Mesenchymal stem cell (in vitro differentiated cells and primary cell): ENCODE measurements at regions not wholly inside any gene's neighbourhood (a gene's known extent, or its start where the extent isn't known, plus 50 kb on each side); places are given as distances from the start of the nearest gene placed in this dataset.

Source experiments
- DNase-seq: peaks from one replicate; pipeline ENCODE4 v3.0.0-alpha.2; 2013
- H2AFZ ChIP-seq: one replicate; pipeline ENCODE4 v1.6.1; 2013; ENCODE audit warnings: low read depth, mild to moderate bottlenecking, control low read depth, inconsistent platforms, low read length, moderate library complexity
- H2AK5ac ChIP-seq: 2 replicates; pipeline ENCODE4 v1.6.1; 2013; ENCODE audit warnings: low read length, moderate library complexity, mild to moderate bottlenecking, inconsistent platforms; ENCODE audit not compliant: severe bottlenecking
- H2BK120ac ChIP-seq: one replicate; pipeline ENCODE4 v1.6.1; 2013; ENCODE audit warnings: low read depth, mild to moderate bottlenecking, inconsistent platforms, low read length, moderate library complexity
- H2BK12ac ChIP-seq, 2 experiments: one replicate each; pipeline ENCODE4 v1.6.1; 2013; ENCODE audit warnings: inconsistent platforms in 2 of 2, low read length in 2 of 2, mild to moderate bottlenecking in 2 of 2, moderate library complexity in 2 of 2, control low read depth in 1 of 2
- H2BK15ac ChIP-seq: one replicate; pipeline ENCODE4 v1.6.1; 2013; ENCODE audit warnings: mild to moderate bottlenecking, low read depth, inconsistent platforms; ENCODE audit not compliant: poor library complexity, severe bottlenecking
- H2BK5ac ChIP-seq: 2 replicates; pipeline ENCODE4 v1.6.1; 2013; ENCODE audit warnings: low read depth, mild to moderate bottlenecking, low read length, control low read depth, inconsistent platforms; ENCODE audit not compliant: poor library complexity, severe bottlenecking
- H3K14ac ChIP-seq, 2 experiments: one replicate each; pipeline ENCODE4 v1.6.1; 2013; ENCODE audit warnings: inconsistent platforms in 2 of 2, low read length in 2 of 2, control low read depth in 1 of 2, mild to moderate bottlenecking in 1 of 2, moderate library complexity in 1 of 2
- H3K18ac ChIP-seq, 2 experiments: one replicate each; pipeline ENCODE4 v1.6.1; 2013; ENCODE audit warnings: inconsistent platforms in 2 of 2, low read length in 2 of 2, control low read depth in 1 of 2, low read depth in 1 of 2, mild to moderate bottlenecking in 1 of 2
- H3K23ac ChIP-seq, 2 experiments: one replicate each; pipeline ENCODE4 v1.6.1; 2013; ENCODE audit warnings: inconsistent platforms in 2 of 2, low read length in 2 of 2, mild to moderate bottlenecking in 2 of 2, moderate library complexity in 2 of 2, control low read depth in 1 of 2
- H3K27ac ChIP-seq: 2 replicates; pipeline ENCODE4 v1.5.1; 2013; ENCODE audit warnings: mild to moderate bottlenecking, moderate library complexity, low read length, control low read depth, inconsistent platforms; ENCODE audit not compliant: poor library complexity, severe bottlenecking
- H3K27me3 ChIP-seq, 2 experiments: 2 replicates each; pipeline versions ENCODE4 v1.6.1 to v1.7.0; 2013; ENCODE audit warnings: low read length in 2 of 2, mild to moderate bottlenecking in 2 of 2, moderate library complexity in 2 of 2, control low read depth in 1 of 2, inconsistent platforms in 1 of 2; ENCODE audit not compliant: control insufficient read depth in 1 of 2, insufficient read depth in 1 of 2
- H3K36me3 ChIP-seq, 2 experiments: 2 replicates each; pipeline versions ENCODE4 v1.6.1 to v1.7.0; 2013; ENCODE audit warnings: low read length in 2 of 2, control low read depth in 1 of 2, inconsistent platforms in 1 of 2, low read depth in 1 of 2, mild to moderate bottlenecking in 1 of 2; ENCODE audit not compliant: insufficient read depth in 2 of 2, control insufficient read depth in 1 of 2
- H3K4ac ChIP-seq, 2 experiments: one replicate each; pipeline ENCODE4 v1.6.1; 2013; ENCODE audit warnings: inconsistent platforms in 2 of 2, low read length in 2 of 2, mild to moderate bottlenecking in 2 of 2, moderate library complexity in 2 of 2, control low read depth in 1 of 2, low read depth in 1 of 2
- H3K4me1 ChIP-seq: 2 replicates; pipeline ENCODE4 v1.6.1; 2013; ENCODE audit warnings: low read depth, low read length, control low read depth; ENCODE audit not compliant: control insufficient read depth, insufficient read depth
- H3K4me2 ChIP-seq: 2 replicates; pipeline ENCODE4 v1.6.1; 2013; ENCODE audit warnings: low read length, mild to moderate bottlenecking, inconsistent platforms; ENCODE audit not compliant: poor library complexity, severe bottlenecking
- H3K4me3 ChIP-seq, 2 experiments: 2 replicates each; pipeline versions ENCODE4 v1.5.1 to v1.7.0; 2013; ENCODE audit warnings: low read length in 2 of 2, mild to moderate bottlenecking in 2 of 2, control low read depth in 1 of 2, low read depth in 1 of 2; ENCODE audit not compliant: insufficient read depth in 1 of 2
- H3K79me1 ChIP-seq: replicated peaks from 2 replicates; pipeline ENCODE4 v1.6.1; 2013; ENCODE audit warnings: mild to moderate bottlenecking, control low read depth, low read length, inconsistent platforms; ENCODE audit not compliant: poor library complexity, severe bottlenecking
- H3K9ac ChIP-seq: 2 replicates; pipeline ENCODE4 v1.7.0; 2013; ENCODE audit warnings: mild to moderate bottlenecking, low read length, moderate library complexity
- H3K9me3 ChIP-seq: 2 replicates; pipeline ENCODE4 v1.7.0; 2013; ENCODE audit warnings: mild to moderate bottlenecking, low read length; ENCODE audit not compliant: control insufficient read depth
- H4K8ac ChIP-seq: one replicate; pipeline ENCODE4 v1.6.1; 2013; ENCODE audit warnings: inconsistent platforms, mild to moderate bottlenecking, low read length, moderate library complexity
- H4K91ac ChIP-seq: one replicate; pipeline ENCODE4 v1.6.1; 2013; ENCODE audit warnings: mild to moderate bottlenecking, low read length, inconsistent platforms
- WGBS: methylation state at CpG from one replicate; pipeline ENCODE4 v1.1.7; 2013; ENCODE audit warnings: mixed read lengths; 5-methylcytosine and 5-hydroxymethylcytosine counted together

- Histone ChIP-seq H3K9ac (no peak overlapping the region), H2BK15ac (no peak overlapping the region), H2BK120ac (no peak overlapping the region), H3K79me1 (no peaks in the 10 kb centered on the region), H2AFZ (no peak overlapping the region), H3K23ac (no peak overlapping the region), H4K8ac (no peak overlapping the region), H3K27ac (no peak overlapping the region), H4K91ac (no peak overlapping the region), H3K36me3 (peaks cover 0 to 3% of the 10 kb centered on the region in 2 experiments), H3K27me3 (peaks cover 8 to 70% of the 10 kb centered on the region in 2 experiments), H3K4me3 (no peak overlapping the region), H2AK5ac (no peak overlapping the region), H3K9me3 (no peaks in the 10 kb centered on the region), H3K4me1 (peaks cover 1% of the 10 kb centered on the region), H2BK5ac (no peak overlapping the region), H3K18ac (no peak overlapping the region), H3K4me2 (no peak overlapping the region), H3K4ac (no peak overlapping the region), H3K14ac (no peak overlapping the region), H2BK12ac (no peak overlapping the region)
- 88% methylated on average over 6 of the region's 6 CpGs for WGBS
- no peak for DNase-seq
Observed at GRCh38 chr17:79169861-79170260, 95.2 kb downstream of the ENGASE start.

GRCh38 chr17:79169366-79169765 lies 94.7 kb downstream of the ENGASE start:
- H3K79me1 ChIP-seq: no peaks in the 10 kb centered on the region
- no peak overlapping the region for H3K9ac ChIP-seq
- no peak overlapping the region for H3K4ac ChIP-seq
- H3K4me3 ChIP-seq: no peak overlapping the region
- no peak overlapping the region for H3K23ac ChIP-seq
- no peak overlapping the region for H2AK5ac ChIP-seq
- no peak overlapping the region for H2BK15ac ChIP-seq
- 82% methylated on average over 11 of the region's 11 CpGs for whole genome bisulfite sequencing
- H2BK120ac ChIP-seq: no peak overlapping the region
- no peak overlapping the region for H3K14ac ChIP-seq
- H4K8ac ChIP-seq: no peak overlapping the region
- H4K91ac ChIP-seq: no peak overlapping the region
- no peak overlapping the region for H3K4me2 ChIP-seq
- no peak overlapping the region for H2BK12ac ChIP-seq
- peaks cover 1% of the 10 kb centered on the region for H3K4me1 ChIP-seq
- no peak overlapping the region for H2AFZ ChIP-seq
- H3K9me3 ChIP-seq: no peaks in the 10 kb centered on the region
- no peak overlapping the region for H2BK5ac ChIP-seq
- peaks cover 0 to 3% of the 10 kb centered on the region in 2 experiments for H3K36me3 ChIP-seq
- DNase-seq: no peak
- H3K18ac ChIP-seq: no peak overlapping the region
- peaks cover 8 to 74% of the 10 kb centered on the region in 2 experiments for H3K27me3 ChIP-seq
- H3K27ac ChIP-seq: no peak overlapping the region

GRCh38 chr17:79168486-79169055 lies 93.9 kb downstream of the ENGASE start:
- 92% methylated on average over 20 of the region's 20 CpGs for WGBS
- Histone ChIP-seq H3K36me3 (peaks cover 0 to 3% of the 10 kb centered on the region in 2 experiments), H3K18ac (no peak overlapping the region), H3K9me3 (no peaks in the 10 kb centered on the region), H3K23ac (peak overlapping the region in 1 of 2 experiments; percentile 50), H2BK5ac (no peak overlapping the region), H3K79me1 (no peaks in the 10 kb centered on the region), H3K14ac (no peak overlapping the region), H3K4me1 (no peaks in the 10 kb centered on the region), H3K4me2 (no peak overlapping the region), H3K4ac (no peak overlapping the region), H3K27me3 (peaks cover 10 to 78% of the 10 kb centered on the region in 2 experiments), H2BK15ac (no peak overlapping the region), H2AFZ (no peak overlapping the region), H4K8ac (no peak overlapping the region), H3K4me3 (no peak overlapping the region), H2BK12ac (no peak overlapping the region), H2AK5ac (no peak overlapping the region), H3K9ac (no peak overlapping the region), H2BK120ac (no peak overlapping the region), H4K91ac (peak overlapping the region; percentile 16), H3K27ac (no peak overlapping the region)
- no peak for DNase-seq

- no peaks in the 10 kb centered on the region for H3K9me3 ChIP-seq
- no peak for DNase-seq
- H3K9ac ChIP-seq: no peak overlapping the region
- no peak overlapping the region for H2BK12ac ChIP-seq
- no peak overlapping the region for H3K4me3 ChIP-seq
- H3K4me2 ChIP-seq: no peak overlapping the region
- 89% methylated on average over 14 of the region's 14 CpGs for WGBS
- H3K36me3 ChIP-seq: peaks cover 0 to 3% of the 10 kb centered on the region in 2 experiments
- no peaks in the 10 kb centered on the region for H3K79me1 ChIP-seq
- H3K4ac ChIP-seq: no peak overlapping the region
- no peak overlapping the region for H2BK15ac ChIP-seq
- H2AFZ ChIP-seq: no peak overlapping the region
- no peak overlapping the region for H3K14ac ChIP-seq
- H3K4me1 ChIP-seq: no peaks in the 10 kb centered on the region
- peaks cover 11 to 86% of the 10 kb centered on the region in 2 experiments for H3K27me3 ChIP-seq
- no peak overlapping the region for H2BK120ac ChIP-seq
- no peak overlapping the region for H4K8ac ChIP-seq
- no peak overlapping the region for H4K91ac ChIP-seq
- no peak overlapping the region for H3K23ac ChIP-seq
- H2BK5ac ChIP-seq: no peak overlapping the region
- no peak overlapping the region for H2AK5ac ChIP-seq
- no peak overlapping the region for H3K27ac ChIP-seq
- no peak overlapping the region for H3K18ac ChIP-seq
Observed at GRCh38 chr17:79167486-79167885, 92.9 kb downstream of the ENGASE start.
